GM12874 (cell line): ENCODE measurements at regions not wholly inside any gene's neighbourhood (a gene's known extent, or its start where the extent isn't known, plus 50 kb on each side); places are given as distances from the start of the nearest gene placed in this dataset.

Source experiments
- TF ChIP-seq, protein P1 (sequence below): IDR thresholded peaks from 2 replicates; pipeline ENCODE4 v1.5.1; 2011; ENCODE audit warnings: low read depth, mild to moderate bottlenecking, control low read depth, low read length, moderate library complexity; ENCODE audit not compliant: insufficient read depth

DNA sequence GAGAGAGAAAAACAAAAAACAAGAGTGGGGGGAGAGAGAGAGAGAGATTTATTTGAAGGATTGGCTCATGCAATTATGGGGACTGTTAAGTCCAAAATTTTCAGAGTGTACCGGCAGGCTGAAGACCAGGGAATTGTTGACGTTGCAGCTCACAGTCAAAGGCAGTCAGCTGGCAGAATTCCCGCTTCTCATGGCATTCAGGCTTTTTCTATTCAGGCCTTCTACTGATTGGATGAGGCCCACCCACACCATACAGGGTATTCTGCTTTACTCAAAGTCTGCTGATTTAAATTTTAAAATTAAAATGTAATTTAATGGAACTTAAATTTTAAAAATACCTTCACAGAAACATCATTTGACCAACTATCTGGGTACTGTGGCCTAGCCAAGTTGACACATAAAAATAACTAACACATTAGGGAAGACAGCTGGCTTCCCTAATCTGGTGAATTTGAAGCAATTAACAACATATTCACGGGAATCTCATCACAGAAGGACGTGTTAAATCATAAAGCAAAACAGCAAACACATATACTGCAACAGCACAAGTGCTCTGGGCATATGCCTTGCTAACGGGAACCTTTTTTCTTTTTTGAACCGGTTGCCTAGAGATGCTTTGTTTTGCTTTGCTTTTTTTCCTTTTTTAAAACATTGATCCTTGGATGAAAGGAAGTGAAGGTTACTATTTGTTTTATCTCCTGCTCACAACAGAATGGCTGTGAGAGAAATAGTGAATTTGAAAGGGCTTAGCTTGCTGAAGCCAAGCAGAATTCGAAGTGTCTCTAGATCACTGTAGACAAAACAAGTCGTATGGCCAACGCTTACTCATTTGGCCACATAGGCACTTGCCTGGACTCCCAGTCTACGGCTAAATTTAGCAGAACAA is 505.1 kb downstream of the IRS2 start:
- TF ChIP-seq, protein P1, sequence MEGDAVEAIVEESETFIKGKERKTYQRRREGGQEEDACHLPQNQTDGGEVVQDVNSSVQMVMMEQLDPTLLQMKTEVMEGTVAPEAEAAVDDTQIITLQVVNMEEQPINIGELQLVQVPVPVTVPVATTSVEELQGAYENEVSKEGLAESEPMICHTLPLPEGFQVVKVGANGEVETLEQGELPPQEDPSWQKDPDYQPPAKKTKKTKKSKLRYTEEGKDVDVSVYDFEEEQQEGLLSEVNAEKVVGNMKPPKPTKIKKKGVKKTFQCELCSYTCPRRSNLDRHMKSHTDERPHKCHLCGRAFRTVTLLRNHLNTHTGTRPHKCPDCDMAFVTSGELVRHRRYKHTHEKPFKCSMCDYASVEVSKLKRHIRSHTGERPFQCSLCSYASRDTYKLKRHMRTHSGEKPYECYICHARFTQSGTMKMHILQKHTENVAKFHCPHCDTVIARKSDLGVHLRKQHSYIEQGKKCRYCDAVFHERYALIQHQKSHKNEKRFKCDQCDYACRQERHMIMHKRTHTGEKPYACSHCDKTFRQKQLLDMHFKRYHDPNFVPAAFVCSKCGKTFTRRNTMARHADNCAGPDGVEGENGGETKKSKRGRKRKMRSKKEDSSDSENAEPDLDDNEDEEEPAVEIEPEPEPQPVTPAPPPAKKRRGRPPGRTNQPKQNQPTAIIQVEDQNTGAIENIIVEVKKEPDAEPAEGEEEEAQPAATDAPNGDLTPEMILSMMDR, result no peak

DNA sequence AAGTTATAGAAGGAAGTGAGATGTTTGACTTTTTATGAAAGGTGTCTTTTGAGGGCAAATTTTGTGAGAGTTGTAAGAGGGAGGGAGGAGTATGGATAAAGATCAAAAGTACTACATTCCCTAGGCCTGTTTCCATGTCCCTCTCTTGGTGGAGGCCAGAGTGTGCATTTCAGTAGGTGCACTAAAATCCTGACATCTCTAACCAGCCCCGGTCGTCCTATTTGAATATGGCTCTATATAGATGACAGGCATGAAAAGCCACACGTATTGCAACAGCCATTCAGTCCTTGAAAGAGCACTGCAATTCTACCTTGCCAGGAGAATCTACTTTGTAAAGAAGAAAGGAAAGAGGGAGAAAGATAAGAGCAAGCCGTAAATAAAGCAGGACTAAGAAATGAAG is 510.1 kb downstream of the IRS2 start:
- TF ChIP-seq, protein P1, result no peak

- TF ChIP-seq, protein P1, result no peak
Measured at GRCh38 chr13:109275852-109276251, 510.5 kb downstream of the IRS2 start.

DNA sequence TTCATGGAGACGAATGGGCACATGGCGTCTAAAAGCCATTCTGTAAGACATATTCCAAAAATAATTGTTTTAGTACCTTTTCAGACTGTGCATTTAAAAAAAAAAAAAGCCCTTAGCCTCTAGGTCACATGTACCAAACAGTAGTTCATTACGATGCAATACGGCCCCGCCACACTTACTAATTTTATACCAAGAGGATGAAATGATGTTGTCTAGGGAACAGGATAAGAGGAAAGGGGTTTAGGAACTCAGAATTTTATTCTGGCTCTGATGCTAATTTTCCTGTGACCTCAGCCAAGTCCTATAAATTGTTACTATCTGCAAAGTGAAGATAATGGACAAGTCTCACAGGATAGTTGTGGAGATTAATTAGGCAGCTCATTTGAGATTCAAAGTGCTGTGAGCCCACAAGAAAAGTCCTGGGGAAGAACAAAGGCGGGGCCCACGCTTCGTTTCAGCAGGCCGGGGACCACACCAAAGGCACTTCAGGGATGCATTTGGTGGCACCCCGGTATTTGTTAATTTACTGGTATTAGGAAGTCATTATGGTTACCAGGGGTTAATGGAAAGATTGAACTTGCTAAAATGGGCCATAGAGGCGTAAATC is 511.1 kb downstream of the IRS2 start:
- TF ChIP-seq, protein P1, result no peak

DNA sequence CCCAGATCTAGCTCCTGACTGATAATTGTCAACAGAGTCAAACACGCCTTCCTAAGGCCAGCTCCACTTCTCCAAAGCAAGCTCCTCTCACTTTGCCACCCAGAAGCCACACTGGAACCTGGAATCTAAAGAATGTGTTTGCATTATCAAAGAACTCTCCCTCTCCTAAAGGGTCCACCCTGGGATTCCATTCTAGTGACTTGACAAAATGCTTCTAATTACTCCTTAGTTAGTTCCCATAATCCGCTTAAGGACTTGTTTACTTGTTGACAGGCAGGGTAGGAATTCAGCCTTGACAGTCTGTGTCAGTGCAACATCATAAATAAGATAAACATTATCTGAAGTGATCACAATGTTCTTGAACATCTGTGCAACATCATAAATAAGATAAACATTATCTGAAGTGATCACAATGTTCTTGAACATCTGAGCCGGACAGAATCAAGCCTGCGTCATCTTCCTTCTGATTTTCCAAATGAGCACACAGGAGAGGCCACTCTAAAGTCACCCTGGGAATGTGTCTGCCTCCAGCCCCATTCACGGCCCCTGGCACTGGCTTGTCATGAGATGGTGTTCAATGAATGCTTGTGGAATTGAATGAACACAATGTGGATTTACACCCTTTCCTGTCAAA is 512.1 kb downstream of the IRS2 start:
- TF ChIP-seq, protein P1, result no peak

GRCh38 chr13:109273326-109273751 is 513.0 kb downstream of the IRS2 start:
- TF ChIP-seq, protein P1, result no peak

GRCh38 chr13:109272595-109273325 is 513.6 kb downstream of the IRS2 start:
- TF ChIP-seq, protein P1, result no peak
